HEK293T (cell line): ENCODE measurements at regions not wholly inside any gene's neighbourhood (a gene's known extent, or its start where the extent isn't known, plus 50 kb on each side); places are given as distances from the start of the nearest gene placed in this dataset.

Experiments used
- BHLHE40 ChIP-seq: fragments of 450-650 bp; IDR thresholded peaks from 2 replicates; pipeline ENCODE4 v1.6.1; 2016; ENCODE audit warnings: mild to moderate bottlenecking, moderate library complexity, borderline replicate concordance
- ELF4 ChIP-seq: fragments of 450-650 bp; IDR thresholded peaks from 2 replicates; pipeline ENCODE4 v1.6.1; 2017; ENCODE audit warnings: antibody characterized with exemption
- FOXA1 ChIP-seq: fragments of 450-650 bp; IDR thresholded peaks from 2 replicates; pipeline ENCODE4 v1.6.1; 2016; ENCODE audit warnings: mild to moderate bottlenecking
- FOXK2 ChIP-seq: fragments of 450-650 bp; IDR thresholded peaks from 2 replicates; pipeline ENCODE4 v1.6.1; 2016; ENCODE audit warnings: mild to moderate bottlenecking
- FOXM1 ChIP-seq: fragments of 450-650 bp; IDR thresholded peaks from 2 replicates; pipeline ENCODE4 v1.6.1; 2017; ENCODE audit warnings: mild to moderate bottlenecking, borderline replicate concordance
- HDGF ChIP-seq: fragments of 450-650 bp; IDR thresholded peaks from 2 replicates; pipeline ENCODE4 v1.6.1; 2017; ENCODE audit warnings: antibody characterized with exemption, borderline replicate concordance
- L3MBTL2 ChIP-seq: fragments of 450-650 bp; conservative IDR thresholded peaks from 2 replicates; pipeline ENCODE4 v1.6.1; 2016; ENCODE audit warnings: mild to moderate bottlenecking
- NFRKB ChIP-seq: fragments of 450-650 bp; IDR thresholded peaks from 2 replicates; pipeline ENCODE4 v1.6.1; 2016; ENCODE audit warnings: mild to moderate bottlenecking, moderate library complexity
- SP1 ChIP-seq: fragments of 450-650 bp; IDR thresholded peaks from 2 replicates; pipeline ENCODE4 v1.6.1; 2017
- SUZ12 ChIP-seq: fragments of 450-650 bp; IDR thresholded peaks from 2 replicates; pipeline ENCODE4 v1.6.1; 2016; ENCODE audit warnings: mild to moderate bottlenecking
- TARDBP ChIP-seq: fragments of 450-650 bp; IDR thresholded peaks from 2 replicates; pipeline ENCODE4 v1.6.1; 2016
- ZNF384 ChIP-seq: fragments of 450-650 bp; IDR thresholded peaks from 2 replicates; pipeline ENCODE4 v1.6.1; 2016
- TF ChIP-seq, protein P1 (sequence below): fragments of 450-650 bp; IDR thresholded peaks from 2 replicates; pipeline ENCODE4 v1.6.1; 2016

DNA sequence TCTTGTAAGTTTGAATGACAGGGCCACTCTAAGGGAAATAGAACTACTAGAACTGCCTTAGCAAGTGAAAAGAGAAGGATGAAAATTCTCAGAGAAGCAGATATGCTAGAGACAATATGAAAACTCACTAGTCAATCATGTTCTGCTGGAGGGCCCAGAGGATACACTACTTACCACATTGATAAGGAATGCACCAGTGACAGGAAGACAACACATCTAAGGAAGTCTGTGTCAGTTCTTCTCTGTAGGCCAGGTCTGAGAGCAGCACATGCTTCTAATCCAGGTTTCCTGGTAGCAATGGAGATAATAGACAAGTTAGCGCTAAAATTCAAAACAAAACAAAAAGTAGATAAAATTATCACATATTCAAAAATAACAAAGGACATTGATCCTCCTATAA lies 235.2 kb upstream of the AKR1E2 start:
- no peak for TF ChIP-seq TARDBP
- TF ChIP-seq, protein P1, sequence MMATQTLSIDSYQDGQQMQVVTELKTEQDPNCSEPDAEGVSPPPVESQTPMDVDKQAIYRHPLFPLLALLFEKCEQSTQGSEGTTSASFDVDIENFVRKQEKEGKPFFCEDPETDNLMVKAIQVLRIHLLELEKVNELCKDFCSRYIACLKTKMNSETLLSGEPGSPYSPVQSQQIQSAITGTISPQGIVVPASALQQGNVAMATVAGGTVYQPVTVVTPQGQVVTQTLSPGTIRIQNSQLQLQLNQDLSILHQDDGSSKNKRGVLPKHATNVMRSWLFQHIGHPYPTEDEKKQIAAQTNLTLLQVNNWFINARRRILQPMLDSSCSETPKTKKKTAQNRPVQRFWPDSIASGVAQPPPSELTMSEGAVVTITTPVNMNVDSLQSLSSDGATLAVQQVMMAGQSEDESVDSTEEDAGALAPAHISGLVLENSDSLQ = no peak
- no peak for TF ChIP-seq L3MBTL2
- no peak for TF ChIP-seq NFRKB
- no peak for TF ChIP-seq ZNF384
- no peak for TF ChIP-seq FOXM1
- TF ChIP-seq SP1 = no peak
- TF ChIP-seq BHLHE40 = no peak
- TF ChIP-seq HDGF = no peak
- no peak for TF ChIP-seq ELF4
- TF ChIP-seq FOXA1 = no peak
- no peak for TF ChIP-seq SUZ12
- TF ChIP-seq FOXK2 = no peak
